Parathyroid adenoma (tissue), 2 donors: ENCODE measurements at regions not wholly inside any gene's neighbourhood (a gene's known extent, or its start where the extent isn't known, plus 50 kb on each side); places are given as distances from the start of the nearest gene placed in this dataset.

Experiments used
- H2AFZ ChIP-seq: fragments of 300-600 bp; sonication (generic); one replicate; pipeline ENCODE4 v1.7.0; 2017; ENCODE audit warnings: antibody characterized with exemption, mild to moderate bottlenecking
- H3K27ac ChIP-seq: fragments of 300-600 bp; sonication (generic); one replicate; pipeline ENCODE4 v1.7.0; 2017
- H3K27me3 ChIP-seq: fragments of 300-600 bp; sonication (generic); one replicate; pipeline ENCODE4 v1.7.0; 2017; ENCODE audit warnings: low read length; ENCODE audit not compliant: control insufficient read depth, insufficient read depth
- H3K36me3 ChIP-seq: fragments of 300-600 bp; sonication (generic); one replicate; pipeline ENCODE4 v1.7.0; 2017; ENCODE audit warnings: low read length; ENCODE audit not compliant: control insufficient read depth, insufficient read depth
- H3K4me1 ChIP-seq: fragments of 300-600 bp; sonication (generic); one replicate; pipeline ENCODE4 v1.7.0; 2017; ENCODE audit warnings: control low read depth
- H3K4me2 ChIP-seq: fragments of 300-600 bp; sonication (generic); one replicate; pipeline ENCODE4 v1.7.0; 2017; ENCODE audit warnings: low read length
- H3K4me3 ChIP-seq: fragments of 300-600 bp; sonication (generic); one replicate; pipeline ENCODE4 v1.7.0; 2017; ENCODE audit warnings: low read depth, low read length
- H3K79me2 ChIP-seq: fragments of 300-600 bp; sonication (generic); one replicate; pipeline ENCODE4 v1.7.0; 2017; ENCODE audit warnings: control low read depth
- H3K9ac ChIP-seq: fragments of 300-600 bp; sonication (generic); one replicate; pipeline ENCODE4 v1.7.0; 2017; ENCODE audit warnings: mild to moderate bottlenecking
- H3K9me3 ChIP-seq: fragments of 300-600 bp; sonication (generic); one replicate; pipeline ENCODE4 v1.7.0; 2017; ENCODE audit warnings: low read length; ENCODE audit not compliant: control insufficient read depth
- CTCF ChIP-seq: fragments of 300-600 bp; sonication (generic); IDR thresholded peaks from one replicate; pipeline ENCODE4 v1.7.0; 2017; ENCODE audit warnings: antibody characterized with exemption, mild to moderate bottlenecking
- donor health status: primary hyperparathyroidism.

- Histone ChIP-seq H3K79me2 (no peaks in the 10 kb centered on the region), H2AFZ (no peak overlapping the region), H3K4me3 (no peak overlapping the region), H3K36me3 (no peaks in the 10 kb centered on the region), H3K9ac (no peak overlapping the region), H3K4me1 (no peaks in the 10 kb centered on the region), H3K27ac (no peak overlapping the region), H3K27me3 (no peaks in the 10 kb centered on the region), H3K4me2 (no peak overlapping the region), H3K9me3 (no peaks in the 10 kb centered on the region)
- no peak for TF ChIP-seq CTCF
Observed at GRCh38 chr11:19513253-19513652, 199.4 kb upstream of the NAV2 start.

- Histone ChIP-seq H3K9ac (no peak overlapping the region), H3K79me2 (no peaks in the 10 kb centered on the region), H3K27me3 (no peaks in the 10 kb centered on the region), H3K4me3 (no peak overlapping the region), H3K27ac (no peak overlapping the region), H3K4me1 (no peaks in the 10 kb centered on the region), H2AFZ (no peak overlapping the region), H3K4me2 (no peak overlapping the region), H3K9me3 (no peaks in the 10 kb centered on the region), H3K36me3 (no peaks in the 10 kb centered on the region)
- TF ChIP-seq CTCF = no peak
Observed at GRCh38 chr11:19512618-19513017, 200.0 kb upstream of the NAV2 start.

- Histone ChIP-seq H3K36me3 (no peaks in the 10 kb centered on the region), H3K4me2 (no peak overlapping the region), H3K27me3 (no peaks in the 10 kb centered on the region), H3K79me2 (no peaks in the 10 kb centered on the region), H3K4me3 (no peak overlapping the region), H3K27ac (no peak overlapping the region), H3K9ac (no peak overlapping the region), H2AFZ (no peak overlapping the region), H3K9me3 (no peaks in the 10 kb centered on the region), H3K4me1 (no peaks in the 10 kb centered on the region)
- no peak for TF ChIP-seq CTCF
Observed at GRCh38 chr11:19511413-19512183, 201.0 kb upstream of the NAV2 start.

- Histone ChIP-seq H2AFZ (no peak overlapping the region), H3K27me3 (no peaks in the 10 kb centered on the region), H3K9me3 (no peaks in the 10 kb centered on the region), H3K79me2 (no peaks in the 10 kb centered on the region), H3K4me2 (no peak overlapping the region), H3K4me3 (no peak overlapping the region), H3K27ac (no peak overlapping the region), H3K9ac (no peak overlapping the region), H3K36me3 (no peaks in the 10 kb centered on the region), H3K4me1 (no peaks in the 10 kb centered on the region)
- TF ChIP-seq CTCF = no peak
Observed at GRCh38 chr11:19511066-19511412, 201.6 kb upstream of the NAV2 start.

GRCh38 chr11:19510468-19510867 is 202.2 kb upstream of the NAV2 start:
- no peak overlapping the region for H2AFZ ChIP-seq
- H3K4me1 ChIP-seq = no peaks in the 10 kb centered on the region
- H3K4me3 ChIP-seq = no peak overlapping the region
- no peaks in the 10 kb centered on the region for H3K36me3 ChIP-seq
- no peak overlapping the region for H3K4me2 ChIP-seq
- H3K27ac ChIP-seq = no peak overlapping the region
- no peak for TF ChIP-seq CTCF
- H3K9me3 ChIP-seq = no peaks in the 10 kb centered on the region
- H3K79me2 ChIP-seq = no peaks in the 10 kb centered on the region
- H3K9ac ChIP-seq = no peak overlapping the region
- H3K27me3 ChIP-seq = no peaks in the 10 kb centered on the region
